Endothelial cell of umbilical vein (primary cell): ENCODE measurements at regions not wholly inside any gene's neighbourhood (a gene's known extent, or its start where the extent isn't known, plus 50 kb on each side); places are given as distances from the start of the nearest gene placed in this dataset.

Source experiments
- CTCF ChIP-seq, 2 donors: IDR thresholded peaks; 1 replicate in 1 of 2; 2 replicates in 1 of 2; pipeline ENCODE4 v1.5.1; 2011; ENCODE audit warnings: low read length in 2 of 2, mild to moderate bottlenecking in 2 of 2, moderate library complexity in 2 of 2, control low read depth in 1 of 2, inconsistent platforms in 1 of 2, low read depth in 1 of 2; ENCODE audit not compliant: insufficient read depth in 1 of 2; ENCODE audit errors: extremely low read depth in 1 of 2
- EZH2 ChIP-seq: IDR thresholded peaks from 2 replicates; pipeline ENCODE4 v1.6.1; 2012; ENCODE audit warnings: borderline replicate concordance, low read depth, mild to moderate bottlenecking, moderate library complexity, low read length, inconsistent platforms; ENCODE audit not compliant: severe bottlenecking
- JUN ChIP-seq: IDR thresholded peaks from 2 replicates; pipeline ENCODE4 v1.6.1; 2011; ENCODE audit warnings: borderline replicate concordance, low read depth; ENCODE audit not compliant: insufficient read length, insufficient read depth
- POLR2A ChIP-seq: IDR thresholded peaks from 2 replicates; pipeline ENCODE4 v1.6.1; 2012; ENCODE audit warnings: low read depth, mild to moderate bottlenecking, control low read depth, low read length
- POLR2AphosphoS5 ChIP-seq: IDR thresholded peaks from 2 replicates; pipeline ENCODE4 v1.6.1; 2012; ENCODE audit warnings: low read depth, mild to moderate bottlenecking, control low read depth, low read length, moderate library complexity; ENCODE audit not compliant: insufficient read depth

GRCh38 chr2:211045025-211045424, 488.6 kb downstream of the CPS1 start:
- TF ChIP-seq CTCF (IDR thresholded peaks at IDR 0.05; ENCODE audit: extremely low read depth in 1 of 2, insufficient read depth in 1 of 2, low read depth in 1 of 2, low read length in 2 of 2): no peak
- TF ChIP-seq EZH2: no peak
- TF ChIP-seq POLR2A: no peak
- TF ChIP-seq JUN: no peak
- no peak for TF ChIP-seq POLR2AphosphoS5
